HepG2 (cell line): ENCODE measurements at regions not wholly inside any gene's neighbourhood (a gene's known extent, or its start where the extent isn't known, plus 50 kb on each side); places are given as distances from the start of the nearest gene placed in this dataset.

Source experiments
- ATAC-seq: fragments of 200-7000 bp; cut with Tn5 transposase; 3 replicates; pipeline ENCODE4 v1.9.1; 2020; ENCODE audit warnings: mild to moderate bottlenecking, moderate library complexity
- BruUV-seq: library from RNA; stranded (reverse); fragments of 400-500 nt; replicated peaks from 2 replicates; lab custom pipeline; 2021; lab: Mats Ljungman, UMichigan
- CTCF ChIA-PET: fragments of 300-600 bp; formaldehyde crosslinking; extraction: SDS; loops from one replicate; lab custom pipeline; 2021; ENCODE audit warnings: low total read pairs, inconsistent platforms, low intra/inter-chr PET ratio; lab: Yijun Ruan, JAX
- POLR2A ChIA-PET: fragments of 350-600 bp; sonication (Branson Sonifier 250); formaldehyde crosslinking; loops from one replicate; lab custom pipeline; 2020; ENCODE audit warnings: antibody characterized with exemption, inconsistent platforms; lab: Yijun Ruan, JAX
- DNase-seq: peaks from one replicate; pipeline ENCODE4 v3.0.0-alpha.2; 2015; ENCODE audit warnings: low spot score
- FAIRE-seq: peaks from 3 replicates; lab custom pipeline; 2011; peaks lifted over from hg19 to GRCh38; lab: Jason Lieb, UNC
- H2AFZ ChIP-seq: one replicate; pipeline ENCODE4 v1.6.1; 2011; ENCODE audit warnings: low read length, inconsistent platforms
- H3K27ac ChIP-seq: fragments of 300-600 bp; 3 replicates; pipeline ENCODE4 v1.8.0; 2011; ENCODE audit warnings: mixed run types, mild to moderate bottlenecking, mixed read lengths, low read length, inconsistent platforms; ENCODE audit not compliant: insufficient read depth; ENCODE audit errors: extremely low read length
- H3K27me3 ChIP-seq, 2 experiments: fragments of 200-600 bp in 1 of 2; 2 replicates in 1 of 2; 3 replicates in 1 of 2; pipeline versions ENCODE4 v1.6.0 to v1.8.0; 2011; ENCODE audit warnings: low read length in 2 of 2, mild to moderate bottlenecking in 2 of 2, moderate library complexity in 2 of 2, inconsistent platforms in 1 of 2; ENCODE audit not compliant: insufficient read depth in 2 of 2, control insufficient read depth in 1 of 2
- H3K36me3 ChIP-seq, 2 experiments: fragments of 200-600 bp in 1 of 2; replicated peaks in 1 of 2; 2 replicates in 1 of 2; 3 replicates in 1 of 2; pipeline versions ENCODE4 v1.5.1 to v1.8.0; 2011; ENCODE audit warnings: low read length in 2 of 2, inconsistent platforms in 1 of 2; ENCODE audit not compliant: insufficient read depth in 2 of 2, control insufficient read depth in 1 of 2
- H3K4me1 ChIP-seq: 2 replicates; pipeline ENCODE4 v1.5.1; 2012; ENCODE audit warnings: low read length, inconsistent platforms; ENCODE audit not compliant: insufficient read depth
- H3K4me2 ChIP-seq: 2 replicates; pipeline ENCODE4 v1.6.0; 2011; ENCODE audit warnings: low read depth, low read length, inconsistent platforms
- H3K4me3 ChIP-seq, 3 experiments: fragments of 200-600 bp in 1 of 3; sonication (generic), shearing (Covaris generic) in 1 of 3; replicated peaks in 1 of 3; 2 replicates each; pipeline ENCODE4 v1.5.1; 2011 to 2016; ENCODE audit warnings: low read length in 3 of 3, inconsistent platforms in 2 of 3, low read depth in 2 of 3, mild to moderate bottlenecking in 2 of 3, control low read depth in 1 of 3, mixed read lengths in 1 of 3; ENCODE audit not compliant: insufficient read depth in 1 of 3
- H3K79me2 ChIP-seq: one replicate; pipeline ENCODE4 v1.6.1; 2011; ENCODE audit warnings: low read length, inconsistent platforms; ENCODE audit not compliant: insufficient read depth
- H3K9ac ChIP-seq: 2 replicates; pipeline ENCODE4 v1.6.0; 2011; ENCODE audit warnings: mild to moderate bottlenecking, low read depth, low read length, inconsistent platforms; ENCODE audit not compliant: insufficient read depth
- H3K9me3 ChIP-seq: 2 replicates; pipeline ENCODE4 v1.5.1; 2012; ENCODE audit warnings: mild to moderate bottlenecking, low read length
- H4K20me1 ChIP-seq: 2 replicates; pipeline ENCODE4 v1.6.0; 2011; ENCODE audit warnings: inconsistent platforms, mild to moderate bottlenecking, low read length, moderate library complexity; ENCODE audit not compliant: insufficient read depth
- CEBPB ChIP-seq: IDR thresholded peaks from 2 replicates; pipeline ENCODE4 v1.6.1; 2011; ENCODE audit warnings: low read depth, low read length, improper control_type of control experiment, borderline replicate concordance
- MAFK ChIP-seq, 2 experiments: IDR thresholded peaks in 1 of 2; conservative IDR thresholded peaks in 1 of 2; 2 replicates each; pipeline ENCODE4 v1.6.1; 2011; ENCODE audit warnings: improper control_type of control experiment in 2 of 2, low read length in 2 of 2
- POLR2G ChIP-seq: fragments of 200-400 bp; formaldehyde crosslinking; IDR thresholded peaks from 2 replicates; pipeline ENCODE4 v1.6.1; 2018; ENCODE audit warnings: mild to moderate bottlenecking, low read depth, low read length, moderate library complexity
- SSRP1 ChIP-seq: IDR thresholded peaks from 2 replicates; pipeline ENCODE4 v1.6.1; 2016; ENCODE audit warnings: control low read depth
- STAT5B ChIP-seq: sonication (generic); formaldehyde crosslinking; IDR thresholded peaks from 2 replicates; pipeline ENCODE4 v1.4.0; 2020; ENCODE audit warnings: missing genetic modification reagents
- ZNF562 ChIP-seq: sonication (generic); formaldehyde crosslinking; IDR thresholded peaks from 2 replicates; pipeline ENCODE4 v1.8.0; 2022; ENCODE audit warnings: missing genetic modification reagents, borderline replicate concordance
- ZNF777 ChIP-seq: sonication (generic); formaldehyde crosslinking; IDR thresholded peaks from 2 replicates; pipeline ENCODE4 v1.4.0; 2020; ENCODE audit warnings: missing genetic modification reagents
- WGBS: methylation state at CpG from one replicate; pipeline ENCODE4 v1.1.6; 2017; ENCODE audit warnings: low lambda C conversion rate; 5-methylcytosine and 5-hydroxymethylcytosine counted together
- in situ Hi-C: cut with HindIII; loops from 2 replicates; pipeline ENCODE4 v1.10.0; 2017; ENCODE audit warnings: low pct_unique_long_range_greater_than_20kb; ENCODE audit not compliant: extremely low pct_ligation_motif_present
- intact Hi-C: fragments of 100-400 bp; cut with micrococcal nuclease; formaldehyde crosslinking; loops from one replicate; pipeline ENCODE4 v1.10.0; 2022; ENCODE audit not compliant: unreplicated experiment
- TF ChIP-seq, protein P1 (sequence below), 2 experiments: sonication (generic) in 1 of 2; formaldehyde crosslinking in 1 of 2; IDR thresholded peaks; 2 replicates each; pipeline versions ENCODE4 v1.5.1 to v1.6.1; 2011 to 2020; ENCODE audit warnings: borderline replicate concordance in 1 of 2, low read depth in 1 of 2, low read length in 1 of 2, mild to moderate bottlenecking in 1 of 2, missing genetic modification reagents in 1 of 2, moderate library complexity in 1 of 2
- TF ChIP-seq, protein P2 (sequence below): IDR thresholded peaks from 2 replicates; pipeline ENCODE4 v1.6.1; 2016; ENCODE audit warnings: missing biosample characterization, missing genetic modification reagents, low read depth

DNA sequence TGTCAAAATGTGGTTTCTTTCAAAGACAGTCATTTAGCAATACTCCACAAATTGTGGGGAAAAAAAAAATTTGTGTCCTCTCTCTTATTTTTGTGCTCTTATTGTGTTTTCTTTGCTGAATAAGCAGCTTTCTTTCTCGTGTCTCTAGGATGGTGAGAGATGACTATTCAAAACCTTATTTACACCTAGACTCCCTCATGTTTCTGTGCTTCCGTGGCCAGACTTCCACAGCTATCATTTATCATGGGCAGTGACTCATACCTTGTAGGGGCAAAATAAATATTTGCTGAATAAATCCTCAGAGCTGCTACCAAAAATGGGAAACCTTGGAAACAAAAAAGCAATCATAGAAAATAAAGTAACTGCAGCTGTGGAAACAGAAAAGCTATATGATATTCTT, 204.9 kb upstream of the MIR17HG start:
- ChIA-PET POLR2A (no interaction called here), CTCF (no interaction called here)
- ATAC-seq = no peak
- Histone ChIP-seq H3K4me3 (no peak overlapping the region), H3K79me2 (no peaks in the 10 kb centered on the region), H3K9me3 (no peaks in the 10 kb centered on the region), H3K27ac (no peak overlapping the region), H3K4me1 (no peaks in the 10 kb centered on the region), H3K36me3 (no peaks in the 10 kb centered on the region), H3K4me2 (no peak overlapping the region), H2AFZ (no peak overlapping the region), H3K9ac (no peak overlapping the region), H3K27me3 (no peaks in the 10 kb centered on the region), H4K20me1 (no peaks in the 10 kb centered on the region)
- no peak for FAIRE-seq
- no peak for DNase-seq
- WGBS = 0% methylated on average over 2 of the region's 2 CpGs
- BruUV-seq = no TSS peak
- intact Hi-C loops (no loop called here), in situ Hi-C loops (no loop called here)
- TF ChIP-seq SSRP1 (CRISPR knock-in tag) (no peak), STAT5B (no peak), ZNF777 (CRISPR knock-in tag) (no peak), POLR2G (no peak), CEBPB (no peak), ZNF562 (CRISPR knock-in tag) (no peak), MAFK (conservative IDR thresholded peaks at IDR 0.05 in 1 of 2, IDR thresholded peaks at IDR 0.05 in 1 of 2; ENCODE audit: low read length in 2 of 2) (peak in 1 of 2 experiments; percentile 35; a peak in 1 of 4 replicates)
- TF ChIP-seq, protein P1, sequence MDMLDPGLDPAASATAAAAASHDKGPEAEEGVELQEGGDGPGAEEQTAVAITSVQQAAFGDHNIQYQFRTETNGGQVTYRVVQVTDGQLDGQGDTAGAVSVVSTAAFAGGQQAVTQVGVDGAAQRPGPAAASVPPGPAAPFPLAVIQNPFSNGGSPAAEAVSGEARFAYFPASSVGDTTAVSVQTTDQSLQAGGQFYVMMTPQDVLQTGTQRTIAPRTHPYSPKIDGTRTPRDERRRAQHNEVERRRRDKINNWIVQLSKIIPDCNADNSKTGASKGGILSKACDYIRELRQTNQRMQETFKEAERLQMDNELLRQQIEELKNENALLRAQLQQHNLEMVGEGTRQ (IDR thresholded peaks at IDR 0.05; ENCODE audit: low read depth, low read length) = no peak
- TF ChIP-seq, protein P1 (CRISPR knock-in tag; IDR thresholded peaks at IDR 0.05; ENCODE audit: borderline replicate concordance) = no peak
- TF ChIP-seq, protein P2, sequence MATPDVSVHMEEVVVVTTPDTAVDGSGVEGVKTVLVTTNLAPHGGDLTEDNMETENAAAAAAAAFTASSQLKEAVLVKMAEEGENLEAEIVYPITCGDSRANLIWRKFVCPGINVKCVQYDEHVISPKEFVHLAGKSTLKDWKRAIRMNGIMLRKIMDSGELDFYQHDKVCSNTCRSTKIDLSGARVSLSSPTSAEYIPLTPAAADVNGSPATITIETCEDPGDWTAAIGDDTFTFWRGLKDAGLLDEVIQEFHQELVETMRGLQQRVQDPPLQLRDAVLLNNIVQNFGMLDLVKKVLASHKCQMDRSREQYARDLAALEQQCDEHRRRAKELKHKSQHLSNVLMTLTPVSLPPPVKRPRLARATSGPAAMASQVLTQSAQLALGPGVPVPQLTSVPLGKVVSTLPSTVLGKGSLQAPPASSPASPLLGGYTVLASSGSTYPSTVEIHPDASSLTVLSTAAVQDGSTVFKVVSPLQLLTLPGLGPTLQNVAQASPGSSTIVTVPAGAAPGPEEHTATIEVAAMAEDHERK (CRISPR knock-in tag) = no peak
